ENCODE measurements at regions not wholly inside any gene's neighbourhood (a gene's known extent, or its start where the extent isn't known, plus 50 kb on each side); places are given as distances from the start of the nearest gene placed in this dataset.

GRCh38 chr15:99502182-99502581, 63.6 kb upstream of the MEF2A start:
- TF ChIP-seq CTCF (IDR thresholded peaks at IDR 0.05) (no peak), POLR2AphosphoS5 (IDR thresholded peaks at IDR 0.05; ENCODE audit: low read depth, low read length) (no peak)
